ENCODE measurements at regions not wholly inside any gene's neighbourhood (a gene's known extent, or its start where the extent isn't known, plus 50 kb on each side); places are given as distances from the start of the nearest gene placed in this dataset.

DNA sequence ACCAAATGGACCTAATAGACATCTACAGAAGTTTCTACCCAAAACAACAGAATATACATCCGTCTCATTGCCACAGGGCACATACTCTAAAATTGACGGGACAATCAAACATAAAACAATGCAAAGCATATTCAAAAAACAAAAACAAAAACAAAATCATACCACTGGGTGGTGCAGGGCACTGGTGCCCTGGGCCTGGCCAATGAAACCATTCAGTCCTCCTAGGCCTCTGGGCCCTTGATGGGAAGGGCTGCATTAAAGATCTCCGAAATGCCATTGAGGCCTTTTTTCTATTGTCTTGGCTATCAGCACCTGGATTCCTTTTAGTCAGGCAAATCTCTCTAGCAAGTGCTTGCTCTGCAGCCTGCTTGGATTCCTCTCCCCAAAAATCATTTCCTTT lies 213.9 kb upstream of the ZCCHC13 start:
- no peaks in the 10 kb centered on the region for H3K4me1 Mint-ChIP-seq (ENCODE audit: low read depth)
- DNase-seq (ENCODE audit: low spot score, unreplicated experiment) = no peak
- H3K36me3 Mint-ChIP-seq (ENCODE audit: insufficient read depth) = peaks cover 15% of the 10 kb centered on the region
- H3K9me3 Mint-ChIP-seq (ENCODE audit: low read depth) = peaks cover 39% of the 10 kb centered on the region
- H3K4me3 Mint-ChIP-seq (ENCODE audit: low read depth) = no peak overlapping the region
- TF ChIP-seq, protein P1, sequence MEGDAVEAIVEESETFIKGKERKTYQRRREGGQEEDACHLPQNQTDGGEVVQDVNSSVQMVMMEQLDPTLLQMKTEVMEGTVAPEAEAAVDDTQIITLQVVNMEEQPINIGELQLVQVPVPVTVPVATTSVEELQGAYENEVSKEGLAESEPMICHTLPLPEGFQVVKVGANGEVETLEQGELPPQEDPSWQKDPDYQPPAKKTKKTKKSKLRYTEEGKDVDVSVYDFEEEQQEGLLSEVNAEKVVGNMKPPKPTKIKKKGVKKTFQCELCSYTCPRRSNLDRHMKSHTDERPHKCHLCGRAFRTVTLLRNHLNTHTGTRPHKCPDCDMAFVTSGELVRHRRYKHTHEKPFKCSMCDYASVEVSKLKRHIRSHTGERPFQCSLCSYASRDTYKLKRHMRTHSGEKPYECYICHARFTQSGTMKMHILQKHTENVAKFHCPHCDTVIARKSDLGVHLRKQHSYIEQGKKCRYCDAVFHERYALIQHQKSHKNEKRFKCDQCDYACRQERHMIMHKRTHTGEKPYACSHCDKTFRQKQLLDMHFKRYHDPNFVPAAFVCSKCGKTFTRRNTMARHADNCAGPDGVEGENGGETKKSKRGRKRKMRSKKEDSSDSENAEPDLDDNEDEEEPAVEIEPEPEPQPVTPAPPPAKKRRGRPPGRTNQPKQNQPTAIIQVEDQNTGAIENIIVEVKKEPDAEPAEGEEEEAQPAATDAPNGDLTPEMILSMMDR (IDR thresholded peaks at IDR 0.05; ENCODE audit: unreplicated experiment) = no peak
- H3K27ac Mint-ChIP-seq = no peak overlapping the region
- no peaks in the 10 kb centered on the region for H3K27me3 Mint-ChIP-seq

DNA sequence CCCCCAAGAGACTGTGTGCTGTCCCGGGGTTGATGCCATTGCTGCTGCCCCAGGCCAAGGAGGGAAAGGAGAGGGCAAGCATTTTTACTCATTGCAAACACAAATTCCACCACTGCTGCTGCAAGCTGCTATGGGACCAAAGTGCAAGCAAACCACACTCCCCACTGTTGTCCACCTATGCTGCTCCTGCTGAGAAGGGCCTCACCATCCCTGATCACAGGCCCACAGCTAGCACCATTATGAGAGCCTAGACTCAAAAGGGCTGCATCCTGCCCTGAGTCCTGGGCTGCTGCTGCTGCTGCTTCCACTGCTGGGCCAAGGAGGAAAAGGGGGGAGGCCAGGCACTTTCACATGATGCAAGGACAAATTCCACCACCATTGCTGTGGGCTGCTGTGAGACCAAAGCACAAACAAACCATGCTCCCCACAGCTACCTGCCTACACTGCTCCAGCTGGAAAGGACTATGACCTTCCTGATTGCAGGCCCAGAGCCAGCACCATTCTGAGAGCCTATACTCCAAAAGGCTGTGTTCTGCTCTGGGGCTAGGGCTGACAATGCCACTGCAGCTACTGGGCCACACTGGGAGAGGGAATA lies 218.2 kb upstream of the ZCCHC13 start:
- H3K9me3 Mint-ChIP-seq (ENCODE audit: low read depth) = peaks cover 24% of the 10 kb centered on the region
- H3K27ac Mint-ChIP-seq = no peak overlapping the region
- peaks cover 19% of the 10 kb centered on the region for H3K36me3 Mint-ChIP-seq (ENCODE audit: insufficient read depth)
- TF ChIP-seq, protein P1 (IDR thresholded peaks at IDR 0.05; ENCODE audit: unreplicated experiment) = no peak
- H3K4me3 Mint-ChIP-seq (ENCODE audit: low read depth) = no peak overlapping the region
- no peaks in the 10 kb centered on the region for H3K4me1 Mint-ChIP-seq (ENCODE audit: low read depth)
- no peaks in the 10 kb centered on the region for H3K27me3 Mint-ChIP-seq
- no peak for DNase-seq (ENCODE audit: low spot score, unreplicated experiment)

DNA sequence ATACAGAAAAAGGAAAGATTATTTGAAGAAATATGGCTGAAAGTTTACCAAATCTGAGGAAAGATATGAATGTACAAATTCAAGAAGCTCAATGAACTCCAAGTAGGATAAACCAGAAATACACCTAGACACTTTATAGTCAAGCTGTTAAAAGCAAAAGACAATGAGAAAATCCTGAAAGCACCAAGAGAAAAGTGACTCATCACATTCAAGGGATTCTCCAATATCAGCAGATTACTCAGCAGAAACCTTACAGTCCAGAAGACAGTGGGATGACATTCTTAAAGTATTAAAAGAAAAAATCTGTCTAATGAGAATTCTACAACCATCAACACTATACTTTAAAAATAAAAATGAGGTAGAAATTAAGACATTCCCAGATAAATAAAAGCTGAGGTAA lies 223.8 kb upstream of the ZCCHC13 start:
- no peaks in the 10 kb centered on the region for H3K27me3 Mint-ChIP-seq
- H3K9me3 Mint-ChIP-seq (ENCODE audit: low read depth) = peaks cover 28% of the 10 kb centered on the region
- TF ChIP-seq, protein P1 (IDR thresholded peaks at IDR 0.05; ENCODE audit: unreplicated experiment) = no peak
- H3K4me3 Mint-ChIP-seq (ENCODE audit: low read depth) = no peak overlapping the region
- peaks cover 1% of the 10 kb centered on the region for H3K4me1 Mint-ChIP-seq (ENCODE audit: low read depth)
- DNase-seq (ENCODE audit: low spot score, unreplicated experiment) = no peak
- H3K27ac Mint-ChIP-seq = no peak overlapping the region
- H3K36me3 Mint-ChIP-seq (ENCODE audit: insufficient read depth) = peaks cover 19% of the 10 kb centered on the region

DNA sequence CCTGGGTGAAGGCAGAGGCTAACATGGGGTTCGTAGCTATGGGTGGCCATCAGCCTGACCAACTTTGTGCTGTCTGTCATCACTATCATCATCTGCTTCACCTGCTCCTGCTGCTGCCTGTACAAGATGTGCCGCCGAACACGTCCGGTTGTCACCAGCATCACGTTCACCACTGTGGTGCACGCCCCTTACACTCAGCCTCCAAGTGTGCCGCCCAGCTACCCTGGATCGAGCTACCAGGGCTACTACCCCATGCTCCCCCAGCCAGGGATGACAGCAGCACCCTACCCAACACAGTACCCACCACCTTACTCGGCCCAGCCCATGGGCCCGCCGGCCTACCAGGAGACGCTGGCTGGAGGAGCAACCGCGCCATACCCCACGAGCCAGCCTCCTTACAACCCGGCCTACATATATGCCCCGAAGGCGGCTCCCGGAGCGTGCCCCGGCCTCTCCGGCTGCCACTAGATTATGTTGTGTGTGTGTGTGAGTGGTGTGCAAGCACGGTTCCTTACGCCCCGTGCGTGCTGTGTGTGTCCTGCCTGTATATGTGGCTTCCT lies 213.4 kb upstream of the XIST start:
- Mint-ChIP-seq H3K36me3 (ENCODE audit: insufficient read depth) (peaks cover 16% of the 10 kb centered on the region), H3K4me3 (ENCODE audit: low read depth) (no peak overlapping the region), H3K27me3 (no peaks in the 10 kb centered on the region), H3K27ac (peak overlapping the region; percentile 71), H3K9me3 (ENCODE audit: low read depth) (peaks cover 20% of the 10 kb centered on the region), H3K4me1 (ENCODE audit: low read depth) (no peaks in the 10 kb centered on the region)
- TF ChIP-seq, protein P1 (IDR thresholded peaks at IDR 0.05; ENCODE audit: unreplicated experiment) = no peak
- DNase-seq (ENCODE audit: low spot score, unreplicated experiment) = no peak

DNA sequence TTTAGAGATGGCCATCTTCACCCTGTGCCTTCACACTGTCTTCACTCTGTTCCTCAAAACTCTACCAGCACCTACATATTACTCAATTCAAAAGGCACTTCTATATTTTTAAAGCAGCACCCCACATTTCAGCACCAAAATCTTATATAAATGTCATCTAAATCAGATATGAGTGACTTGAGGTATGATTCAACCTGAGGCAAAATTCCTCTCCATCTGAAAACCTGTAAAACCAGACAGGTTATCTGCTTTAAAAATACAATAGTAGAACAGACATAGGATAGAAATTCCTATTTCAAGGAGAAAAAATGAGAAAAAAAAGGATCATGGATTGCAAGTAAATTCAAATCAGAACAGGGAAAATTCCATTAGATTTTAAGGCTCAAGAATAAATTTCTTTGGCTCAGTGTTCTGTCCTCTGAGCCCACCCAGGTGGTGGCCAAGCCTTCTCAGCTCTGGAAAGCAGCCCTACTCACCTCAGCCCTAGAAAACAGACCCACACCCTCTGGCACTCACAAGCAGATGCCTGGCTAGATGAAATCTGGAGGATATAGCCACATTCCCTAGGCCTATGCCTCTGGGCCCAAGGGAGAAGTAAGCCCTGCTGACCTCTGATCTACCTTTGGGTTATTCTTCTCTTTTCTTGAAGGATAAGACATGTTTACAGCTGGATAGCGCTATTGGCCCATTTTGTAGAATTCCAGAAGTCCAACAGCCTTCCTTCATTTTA lies 211.1 kb upstream of the XIST start:
- H3K4me3 Mint-ChIP-seq (ENCODE audit: low read depth) = no peak overlapping the region
- no peaks in the 10 kb centered on the region for H3K4me1 Mint-ChIP-seq (ENCODE audit: low read depth)
- TF ChIP-seq, protein P1 (IDR thresholded peaks at IDR 0.05; ENCODE audit: unreplicated experiment) = no peak
- H3K9me3 Mint-ChIP-seq (ENCODE audit: low read depth) = peaks cover 8% of the 10 kb centered on the region
- DNase-seq (ENCODE audit: low spot score, unreplicated experiment) = no peak
- H3K27ac Mint-ChIP-seq = no peak overlapping the region
- H3K36me3 Mint-ChIP-seq (ENCODE audit: insufficient read depth) = peaks cover 4% of the 10 kb centered on the region
- H3K27me3 Mint-ChIP-seq = no peaks in the 10 kb centered on the region
